Fibroblast of skin of back (primary cell): ENCODE measurements at regions not wholly inside any gene's neighbourhood (a gene's known extent, or its start where the extent isn't known, plus 50 kb on each side); places are given as distances from the start of the nearest gene placed in this dataset.

Source experiments
- DNase-seq: peaks from one replicate; pipeline ENCODE4 v3.0.0-alpha.2; 2013

DNA sequence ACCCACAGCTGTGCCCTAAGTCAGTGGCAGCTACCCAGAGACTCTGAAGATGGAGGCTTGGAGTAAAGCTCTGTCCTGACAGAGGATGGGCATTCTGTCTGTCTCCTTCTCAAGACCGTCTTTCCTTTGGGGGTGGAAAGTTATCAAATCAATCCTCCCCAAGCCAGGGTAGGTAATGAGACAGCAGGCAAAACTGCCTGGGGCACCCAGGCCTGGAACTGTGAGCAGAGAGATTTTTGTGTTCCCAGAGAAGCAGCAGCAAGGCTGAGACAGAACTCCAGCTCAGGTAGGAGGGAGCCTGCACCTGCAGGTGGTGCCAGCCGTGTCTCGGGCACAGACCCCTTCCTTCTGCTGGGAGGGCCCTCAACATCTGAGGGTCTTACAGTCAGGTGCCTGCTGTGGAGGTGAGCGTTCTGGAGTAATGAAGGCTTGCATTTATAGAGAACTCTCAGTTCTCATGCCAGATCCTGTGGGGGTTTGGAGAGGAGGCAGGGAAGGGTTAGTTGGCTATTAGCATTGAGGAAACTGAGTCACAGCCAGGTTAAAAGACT is 95.6 kb downstream of the RIPK4 start:
- DNase-seq, result no peak

- no peak for DNase-seq
Observed at GRCh38 chr21:41670056-41670805, 96.6 kb downstream of the RIPK4 start.

DNA sequence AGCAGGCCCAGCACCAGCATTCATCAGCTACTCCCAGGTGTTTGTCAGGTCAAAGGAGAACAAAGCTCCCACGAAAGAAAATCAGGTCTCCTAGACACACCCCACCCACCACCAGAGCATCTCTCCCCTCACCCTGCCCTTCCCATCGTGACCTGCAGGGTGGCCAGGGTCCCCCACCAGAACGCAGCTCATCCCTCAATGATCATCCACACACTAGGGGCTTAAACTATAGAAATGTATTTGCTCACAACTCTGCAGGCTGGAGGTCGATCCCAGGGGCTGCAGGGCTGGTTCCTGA is 97.4 kb downstream of the RIPK4 start:
- no peak for DNase-seq

GRCh38 chr21:41668686-41669532 is 97.9 kb downstream of the RIPK4 start:
- no peak for DNase-seq

DNA sequence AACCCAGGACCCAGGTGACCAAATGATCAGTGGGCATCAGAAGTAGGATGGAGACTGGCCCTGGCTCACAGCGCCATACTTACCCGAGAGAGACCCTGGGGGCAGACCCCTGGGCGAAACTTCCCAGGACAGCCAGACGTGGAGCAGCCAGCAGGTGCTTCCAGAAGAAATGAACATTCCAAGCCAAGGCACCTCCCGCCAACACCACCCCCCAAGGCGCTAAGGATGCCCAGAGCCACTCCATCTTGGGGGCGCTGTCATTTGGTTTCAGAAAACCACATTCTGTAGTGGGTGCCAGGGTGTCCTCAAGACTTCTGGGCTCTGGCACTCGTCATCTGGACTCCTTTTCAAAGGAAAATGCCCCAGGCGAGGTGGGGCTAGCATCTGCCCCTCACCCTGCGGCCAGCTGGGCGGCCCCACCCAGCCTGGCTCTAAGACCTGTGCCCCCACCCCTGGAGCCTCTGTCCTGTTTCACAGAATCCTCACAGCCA is 98.8 kb downstream of the RIPK4 start:
- no peak for DNase-seq

- no peak for DNase-seq
Observed at GRCh38 chr21:41667136-41667535, 99.7 kb downstream of the RIPK4 start.

DNA sequence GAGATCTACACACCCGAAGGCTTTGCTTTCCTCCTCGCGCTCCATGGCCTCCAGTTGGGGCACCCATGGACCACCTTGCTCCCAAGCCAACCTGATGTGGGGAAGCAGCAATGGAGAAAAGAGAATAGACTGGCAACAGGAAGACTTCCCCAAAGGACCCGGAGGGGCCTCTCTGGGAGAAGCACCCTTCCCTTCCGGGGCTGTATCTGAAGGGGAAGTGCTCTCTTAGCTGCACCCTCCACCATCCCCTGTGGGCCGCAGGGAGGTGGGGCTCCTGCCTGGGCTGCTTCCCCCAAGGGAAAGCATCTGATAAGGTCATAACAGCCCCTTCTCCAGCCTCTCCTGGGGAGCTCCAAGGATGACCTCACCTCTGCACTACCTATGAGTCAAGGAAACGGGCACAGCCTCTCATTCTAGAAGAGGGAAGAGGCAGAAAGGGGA is 100.2 kb downstream of the RIPK4 start:
- DNase-seq, result no peak

DNA sequence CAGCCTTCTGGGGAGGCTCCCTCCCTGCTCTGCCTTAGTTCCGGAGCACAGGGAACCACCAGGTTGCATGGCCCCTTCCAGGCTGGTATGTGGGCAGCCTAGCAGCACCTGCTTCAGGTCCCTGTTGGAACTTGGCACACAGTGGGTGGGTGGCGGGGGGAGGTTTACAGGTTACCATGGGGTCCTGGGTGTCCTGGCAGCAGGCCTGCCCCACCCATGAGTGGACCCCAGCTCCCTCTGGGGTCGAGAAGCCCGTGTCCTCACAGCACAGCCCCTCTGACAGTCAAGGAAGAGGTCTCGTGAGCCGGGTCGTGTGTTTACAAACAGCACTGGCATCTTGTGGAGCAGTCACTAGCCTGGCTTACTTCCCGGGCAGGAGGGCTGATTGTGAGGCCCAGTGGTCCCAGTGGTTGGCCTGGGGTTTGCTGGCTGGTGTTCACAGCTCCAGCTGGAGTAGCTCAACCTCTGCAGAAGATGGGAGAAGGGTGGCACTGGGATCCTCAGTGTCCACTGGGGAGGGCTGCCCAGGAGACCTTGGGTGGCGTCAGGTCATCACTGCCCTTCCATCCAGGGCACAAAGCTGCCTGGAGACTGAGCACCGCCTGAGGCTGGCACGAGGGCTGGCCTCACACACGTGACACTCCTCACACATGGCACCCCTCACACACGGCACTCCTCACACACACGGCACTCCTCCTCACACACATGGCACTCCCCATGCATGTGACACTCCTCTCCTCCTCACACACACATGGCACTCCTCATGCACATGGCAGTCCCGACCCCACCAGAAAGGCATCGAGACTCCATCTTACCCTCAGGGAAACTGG is 100.9 kb downstream of the RIPK4 start:
- no peak for DNase-seq

GRCh38 chr21:41664881-41665765 is 101.7 kb downstream of the RIPK4 start:
- peak; percentile 96 for DNase-seq

DNA sequence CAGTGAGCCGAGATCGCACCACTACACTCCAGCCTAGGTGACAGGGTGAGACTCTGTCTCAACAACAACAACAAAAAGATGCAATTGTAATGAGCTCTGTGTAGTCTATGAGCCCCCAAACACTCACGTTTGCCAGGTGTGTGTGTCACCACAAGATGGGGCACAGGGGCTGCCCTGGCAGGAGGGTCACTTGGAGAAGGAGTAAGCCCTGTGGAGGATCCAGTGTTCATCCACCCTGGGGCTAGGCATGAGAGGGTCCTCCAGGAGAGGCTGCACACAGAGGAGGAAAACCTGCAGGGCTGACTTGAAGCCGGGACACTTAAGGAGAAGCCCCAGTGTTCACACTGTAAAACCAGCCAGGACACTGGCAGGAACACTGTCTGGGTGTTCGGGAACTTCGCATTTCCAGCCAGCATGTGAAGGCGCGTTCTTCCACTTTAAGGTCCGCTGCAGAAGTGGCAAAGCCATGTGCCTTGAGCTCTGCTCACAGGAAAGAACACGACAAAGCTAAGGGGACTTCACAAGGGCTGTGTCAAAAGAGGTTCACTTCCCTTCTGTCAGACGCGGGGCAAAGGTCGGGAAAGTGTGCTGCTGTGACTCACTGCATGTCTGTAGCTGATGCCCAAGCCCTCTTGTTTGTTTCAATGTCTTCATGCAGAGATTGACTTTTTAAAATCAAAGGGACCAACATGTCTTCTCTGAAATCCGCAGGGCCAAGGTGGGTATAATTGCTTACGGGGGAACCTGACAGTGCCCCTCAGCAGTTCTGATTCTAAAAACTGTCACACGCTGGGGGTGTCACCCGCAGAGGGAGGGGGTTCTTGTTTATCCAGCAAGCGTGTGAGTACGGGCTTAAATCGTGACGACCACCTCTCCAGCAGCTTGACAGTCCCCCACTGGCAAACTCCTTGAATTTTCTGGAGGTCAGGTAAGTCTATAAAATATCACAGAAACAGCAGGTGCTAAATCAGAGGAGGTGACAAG is 102.8 kb downstream of the RIPK4 start:
- DNase-seq, result peak; percentile 38

DNA sequence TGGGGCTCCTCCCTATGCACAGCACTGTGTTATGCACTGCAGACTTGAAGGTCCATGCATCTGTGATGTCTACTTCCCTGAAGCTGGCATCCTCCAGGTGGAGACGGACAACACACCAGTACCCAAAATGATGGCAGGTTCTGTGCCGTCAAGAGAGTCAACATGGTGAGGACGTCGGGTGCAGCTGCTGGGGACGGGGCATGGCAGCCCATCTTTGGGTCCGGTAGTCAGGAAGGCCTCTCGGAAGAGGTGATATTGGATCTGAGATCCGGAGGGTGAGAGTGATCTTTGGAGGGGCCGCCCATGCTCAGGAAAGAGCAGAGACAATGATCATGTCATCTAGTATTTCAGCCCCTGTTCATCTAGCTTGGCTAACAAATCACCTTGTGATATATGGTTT is 104.1 kb downstream of the RIPK4 start:
- DNase-seq, result no peak

GRCh38 chr21:41662161-41662560 is 104.7 kb downstream of the RIPK4 start:
- DNase-seq, result no peak

DNA sequence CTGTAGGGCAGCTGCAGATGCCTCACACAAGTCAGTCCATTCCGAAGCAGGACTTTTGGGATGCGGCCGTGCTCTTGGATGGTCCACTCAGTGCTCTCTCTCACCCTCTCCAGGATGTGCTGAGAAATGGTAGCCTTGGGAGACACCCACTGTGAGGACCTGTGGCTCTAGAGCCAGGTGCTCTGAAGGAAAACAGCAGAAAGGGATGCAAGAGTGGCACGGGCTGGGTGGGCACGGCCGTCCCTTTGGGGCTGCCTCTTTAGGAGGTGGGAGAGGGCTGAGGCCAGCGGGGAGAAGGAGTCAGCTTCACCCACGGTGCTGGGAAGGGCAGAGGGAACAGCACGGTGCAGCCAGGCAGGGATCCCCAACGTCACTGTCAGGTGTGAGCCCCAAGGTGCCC is 106.1 kb downstream of the RIPK4 start:
- DNase-seq, result no peak

- DNase-seq, result peak; percentile 17
Observed at GRCh38 chr21:41659791-41660560, 106.9 kb downstream of the RIPK4 start.

GRCh38 chr21:41656946-41657525 is 109.8 kb downstream of the RIPK4 start:
- no peak for DNase-seq

DNA sequence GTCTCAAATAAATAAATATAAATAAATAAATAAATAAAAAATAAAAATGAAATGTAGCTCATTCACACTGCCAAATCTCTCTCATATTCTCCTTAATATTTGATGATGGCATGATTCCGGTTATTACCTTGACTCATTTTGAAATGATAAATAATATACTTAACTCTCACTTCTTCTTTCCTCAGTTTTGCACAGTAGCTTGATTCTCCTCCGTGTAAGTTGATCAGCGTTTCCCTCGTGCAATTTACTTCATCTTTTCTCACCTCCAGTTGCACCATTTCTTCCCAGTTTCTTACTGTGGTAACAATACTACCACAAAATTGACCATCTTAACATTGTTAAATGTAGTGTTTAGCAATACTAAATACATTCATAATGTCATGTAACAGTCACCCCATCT is 111.6 kb downstream of the RIPK4 start:
- DNase-seq, result no peak

DNA sequence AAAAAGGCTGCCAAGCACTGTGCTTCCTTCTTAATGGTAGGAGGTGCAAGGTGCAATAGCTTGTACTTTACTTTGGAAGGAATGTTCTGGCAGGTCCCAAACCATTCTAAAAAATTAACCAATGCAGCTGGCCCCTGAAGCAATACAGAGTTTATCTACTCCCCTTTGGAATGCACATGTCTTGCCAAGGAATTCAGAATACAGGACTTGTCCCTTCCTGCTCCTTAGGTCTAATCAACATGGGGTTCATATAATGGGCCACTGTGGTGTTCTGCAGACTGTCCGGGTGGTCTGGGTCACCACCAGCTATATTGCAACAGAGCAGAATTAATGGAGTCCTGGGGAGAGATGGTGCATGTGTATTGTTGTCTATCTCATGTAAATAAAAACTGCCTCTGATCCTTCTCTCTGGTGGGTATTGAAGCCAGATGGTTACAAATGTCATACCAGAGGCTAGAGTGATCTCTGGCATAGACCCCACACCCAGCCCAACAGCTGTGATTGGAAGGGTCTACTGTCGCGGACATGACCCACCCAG is 112.8 kb downstream of the RIPK4 start:
- peak; percentile 73 for DNase-seq

GRCh38 chr21:41653243-41653953 is 113.5 kb downstream of the RIPK4 start:
- DNase-seq, result no peak
